NCI-H1105 (cell line): ENCODE measurements at regions not wholly inside any gene's neighbourhood (a gene's known extent, or its start where the extent isn't known, plus 50 kb on each side); places are given as distances from the start of the nearest gene placed in this dataset.

Experiments used
- DNase-seq: peaks from one replicate; lab custom pipeline; 2025; lab: John Stamatoyannopoulos, UW

GRCh38 chr7:20021066-20021465, 196.1 kb downstream of the MACC1 start:
- no peak for DNase-seq

DNA sequence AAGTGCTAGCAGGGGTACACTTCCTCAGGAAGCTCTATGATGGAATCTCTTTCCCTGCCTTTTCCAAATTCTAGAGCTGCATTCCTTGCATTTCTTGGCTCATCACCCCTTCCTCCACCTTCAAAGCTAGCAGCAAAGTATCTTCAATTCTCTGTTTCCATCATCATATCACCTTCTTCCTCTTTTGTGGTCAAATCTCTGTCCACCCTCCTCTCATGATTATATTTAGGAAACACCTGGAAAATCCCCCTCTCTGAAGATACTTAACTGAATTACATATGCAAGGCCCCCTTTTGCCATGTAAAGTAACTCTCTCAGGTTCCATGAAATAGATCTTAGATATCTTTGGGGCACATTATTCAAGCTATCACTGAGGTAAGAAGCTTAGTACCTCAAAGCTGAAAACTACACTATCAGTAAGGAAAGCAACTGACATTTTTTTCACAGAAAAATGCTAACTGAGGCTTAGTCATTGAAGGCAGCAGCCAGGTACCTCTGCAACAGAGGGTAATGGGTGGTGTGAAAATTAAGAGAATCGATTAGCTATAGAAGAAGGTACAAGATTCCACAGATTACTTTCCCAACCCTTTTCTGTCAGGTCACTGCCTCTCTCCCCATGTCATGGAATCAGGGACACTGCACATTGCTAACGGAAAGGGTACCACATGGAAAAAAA, 197.3 kb downstream of the MACC1 start:
- DNase-seq, result no peak

DNA sequence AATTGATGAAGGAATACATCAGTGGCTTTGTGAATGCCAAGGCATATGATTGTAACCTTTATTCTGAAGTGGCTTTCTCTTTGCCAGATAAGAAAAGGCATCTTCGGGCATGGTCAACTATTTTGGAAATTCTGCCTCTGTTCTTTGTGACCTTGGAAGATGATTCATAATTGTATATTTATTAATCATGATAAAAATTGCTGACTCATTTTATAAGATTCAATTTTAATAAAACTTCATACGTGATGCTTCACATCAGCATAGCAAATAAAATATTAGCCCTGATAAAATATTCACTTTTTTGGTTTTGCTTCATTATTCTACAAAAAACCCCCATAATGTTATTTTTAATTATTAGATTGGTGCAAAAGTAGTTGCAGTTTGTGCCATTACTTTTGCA, 200.5 kb downstream of the MACC1 start:
- DNase-seq, result no peak

- DNase-seq, result no peak
Measured at GRCh38 chr7:20013536-20013935, 203.6 kb downstream of the MACC1 start.

DNA sequence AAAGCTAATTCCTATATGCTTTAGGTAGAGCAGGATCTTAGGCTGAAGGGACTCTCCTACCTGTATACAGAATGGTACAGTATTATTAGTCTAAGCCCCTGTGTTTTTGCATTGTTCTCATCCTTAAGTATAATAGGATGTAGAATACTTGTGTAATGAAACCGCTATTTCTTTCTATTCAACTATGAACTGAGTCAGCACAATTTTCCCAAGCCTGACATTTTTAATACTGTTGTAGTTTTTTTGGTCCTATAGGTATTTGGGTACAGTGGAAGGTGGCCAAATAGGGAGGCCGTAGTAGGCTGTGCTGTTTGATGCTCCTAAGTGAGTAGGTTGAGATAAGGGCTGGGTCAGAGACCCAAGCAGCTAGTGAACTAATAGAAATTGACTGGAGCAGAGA, 205.1 kb downstream of the MACC1 start:
- DNase-seq, result no peak

GRCh38 chr7:20010877-20011276, 206.3 kb downstream of the MACC1 start:
- no peak for DNase-seq

- DNase-seq, result no peak
Measured at GRCh38 chr7:20007510-20007909, 209.7 kb downstream of the MACC1 start.

DNA sequence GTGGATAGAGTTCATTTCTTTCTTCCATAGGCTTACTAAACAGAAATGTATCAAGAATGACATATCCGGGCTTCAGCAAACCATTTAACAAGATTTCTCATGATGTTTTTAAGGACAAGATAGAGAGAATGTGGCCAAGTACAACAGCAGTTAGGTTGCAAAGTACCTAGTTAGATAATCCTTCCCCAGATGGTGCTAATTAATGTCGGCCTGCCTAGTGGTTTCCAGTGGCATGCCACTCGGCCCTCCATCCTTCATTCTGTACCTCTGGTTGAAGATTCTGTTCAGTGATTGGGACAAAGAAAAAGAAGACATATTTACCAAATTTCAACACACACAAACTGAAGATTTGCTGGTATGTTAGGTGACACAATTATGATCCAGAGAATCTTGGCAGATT, 212.1 kb downstream of the MACC1 start:
- DNase-seq, result no peak

- DNase-seq, result no peak
Measured at GRCh38 chr7:19999681-20000080, 217.5 kb downstream of the MACC1 start.

DNA sequence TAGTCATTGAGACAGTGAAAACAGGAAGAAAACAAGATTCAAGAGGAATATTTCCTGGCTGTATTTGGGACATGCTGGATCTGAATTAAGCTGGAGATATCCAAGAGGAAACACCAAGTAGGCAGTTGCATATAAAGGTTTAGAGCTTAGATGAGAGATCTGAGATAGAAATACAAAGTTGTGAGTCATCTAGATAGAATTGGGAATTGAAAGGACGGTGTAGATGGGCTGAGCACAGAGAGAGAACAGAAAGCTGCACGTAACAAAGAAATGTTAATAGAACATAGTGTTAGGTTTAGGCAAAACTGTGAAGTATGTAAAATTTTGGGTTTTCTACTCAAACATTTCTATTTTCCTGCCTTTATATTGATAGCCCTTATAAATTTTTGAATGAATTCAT, 218.5 kb upstream of the TMEM196 start:
- DNase-seq, result no peak

DNA sequence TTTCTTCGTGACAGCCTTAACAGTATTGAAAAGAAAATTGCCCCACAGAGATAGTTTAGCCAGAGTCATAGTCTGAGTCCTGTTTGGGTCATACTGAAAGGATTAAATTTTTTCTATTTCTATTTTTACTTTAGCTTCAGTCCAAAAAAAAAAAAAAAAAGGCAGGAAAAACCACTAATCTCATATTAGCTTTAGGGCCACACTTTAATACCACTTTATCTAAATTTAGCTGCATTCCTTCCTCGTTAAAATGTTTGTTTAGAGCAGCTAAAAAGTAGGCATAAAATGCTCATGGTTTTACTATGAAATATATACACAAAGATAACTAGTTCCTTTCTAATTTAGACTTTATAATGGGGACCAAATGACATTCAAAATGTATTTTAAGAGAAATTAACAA, 216.5 kb upstream of the TMEM196 start:
- DNase-seq, result no peak

DNA sequence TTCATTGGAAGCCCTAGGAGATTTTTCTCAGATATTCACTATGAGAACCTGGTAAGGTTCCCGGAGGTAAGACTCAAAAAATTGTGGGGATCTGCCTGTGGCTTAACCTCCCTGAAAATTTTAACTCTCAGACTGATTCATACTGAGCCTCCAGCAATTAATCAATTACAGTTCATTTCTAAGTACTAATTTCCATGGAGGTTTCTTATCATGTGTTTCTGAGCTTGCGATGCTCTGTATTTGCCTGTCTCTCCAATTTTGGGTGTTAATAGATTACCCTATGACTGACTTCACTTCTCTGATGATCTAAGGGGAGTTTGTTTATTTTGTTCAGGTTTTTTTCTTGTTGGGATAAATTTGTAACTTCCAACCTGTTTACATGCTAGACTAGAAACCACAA, 215.4 kb upstream of the TMEM196 start:
- DNase-seq, result no peak

GRCh38 chr7:19984231-19984632, 210.8 kb upstream of the TMEM196 start:
- DNase-seq, result no peak

DNA sequence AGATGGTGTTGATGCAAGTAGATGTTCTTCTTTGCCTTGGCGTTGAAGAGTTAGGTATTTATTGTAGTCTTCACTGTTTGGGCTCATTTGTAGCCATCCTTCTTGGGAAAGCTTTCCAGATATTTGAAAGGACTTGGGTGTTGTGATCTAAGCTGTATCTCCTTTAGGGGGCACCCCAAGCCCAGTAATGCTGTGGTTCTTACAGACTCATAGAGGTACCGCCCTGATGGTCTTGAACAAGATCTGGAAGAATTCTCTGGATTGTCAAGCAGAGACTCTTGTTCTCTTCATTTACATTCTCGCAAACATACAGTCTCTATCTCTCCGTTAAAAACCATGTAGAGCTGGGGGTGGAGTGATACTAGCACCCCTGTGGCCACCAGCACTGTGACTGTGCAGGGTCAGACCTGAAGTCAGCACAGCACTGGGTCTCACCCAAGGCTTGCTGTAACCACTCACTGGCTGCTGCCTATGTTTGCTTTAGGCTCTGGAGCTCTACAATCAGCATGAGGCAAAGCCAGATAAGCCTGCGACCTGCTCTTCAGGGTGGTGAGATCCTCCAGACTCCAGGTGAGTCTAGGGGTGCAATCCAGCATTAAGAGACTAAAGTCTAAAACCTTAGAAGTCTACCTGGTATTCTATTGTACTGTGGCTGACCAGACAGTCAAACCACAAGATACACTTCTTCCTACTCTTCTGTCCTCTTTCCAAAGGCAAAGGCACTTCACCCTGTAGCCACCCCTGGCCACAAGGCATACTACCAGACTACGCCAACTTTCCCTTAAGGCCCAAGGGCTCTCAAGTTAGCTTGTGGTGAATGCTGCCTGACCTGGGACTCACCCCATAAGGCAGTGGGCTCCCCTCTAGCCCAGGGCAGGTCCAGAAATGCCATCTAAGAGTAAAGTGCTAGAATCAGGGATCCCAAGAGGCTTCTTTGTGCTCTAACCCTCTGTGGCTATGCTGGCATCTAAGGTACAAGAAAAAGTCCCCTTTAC, 209.7 kb upstream of the TMEM196 start:
- no peak for DNase-seq

GRCh38 chr7:19973581-19973980, 200.2 kb upstream of the TMEM196 start:
- no peak for DNase-seq

- DNase-seq, result no peak
Measured at GRCh38 chr7:19972876-19973275, 199.5 kb upstream of the TMEM196 start.

DNA sequence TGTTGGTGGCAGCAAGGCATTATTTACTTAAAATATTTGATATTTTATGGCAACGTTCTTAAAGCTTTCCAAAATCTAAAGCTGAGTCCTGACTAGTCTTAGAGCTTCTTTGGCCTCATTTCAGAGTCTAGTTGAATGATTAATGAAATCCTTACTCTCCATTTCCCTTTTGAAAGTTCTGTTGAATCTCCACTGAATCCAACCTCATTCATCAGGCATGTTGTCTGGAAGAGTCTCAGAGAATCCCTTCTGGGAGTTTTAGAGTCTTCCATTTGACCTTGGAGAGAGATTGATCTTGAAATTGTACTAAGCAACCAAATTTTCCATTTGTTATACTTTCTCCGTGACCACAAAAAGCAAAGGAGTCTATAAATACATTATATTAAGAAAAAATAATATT, 198.5 kb upstream of the TMEM196 start:
- DNase-seq, result no peak

GRCh38 chr7:19970514-19970913, 197.1 kb upstream of the TMEM196 start:
- DNase-seq, result no peak

GRCh38 chr7:19969859-19970493, 196.6 kb upstream of the TMEM196 start:
- no peak for DNase-seq

DNA sequence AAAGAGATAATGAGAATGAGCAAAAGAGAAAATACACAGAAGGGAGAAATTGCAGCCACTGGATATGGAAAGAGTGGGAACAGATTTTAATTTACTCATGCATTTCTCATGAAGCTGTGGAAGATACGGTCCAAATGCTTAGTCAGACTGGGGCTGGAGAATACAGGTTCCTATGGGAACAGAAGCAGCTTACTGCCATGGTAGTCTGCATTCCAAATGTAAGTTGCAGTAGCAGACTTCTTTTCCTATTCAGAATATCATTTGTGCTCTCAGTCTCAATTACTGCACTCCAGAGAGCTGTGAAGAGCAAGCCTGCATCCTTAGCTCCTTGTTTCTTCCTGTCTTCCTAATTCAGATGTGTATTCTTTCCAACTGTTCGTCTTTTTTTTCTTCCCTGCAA, 190.8 kb upstream of the TMEM196 start:
- no peak for DNase-seq

DNA sequence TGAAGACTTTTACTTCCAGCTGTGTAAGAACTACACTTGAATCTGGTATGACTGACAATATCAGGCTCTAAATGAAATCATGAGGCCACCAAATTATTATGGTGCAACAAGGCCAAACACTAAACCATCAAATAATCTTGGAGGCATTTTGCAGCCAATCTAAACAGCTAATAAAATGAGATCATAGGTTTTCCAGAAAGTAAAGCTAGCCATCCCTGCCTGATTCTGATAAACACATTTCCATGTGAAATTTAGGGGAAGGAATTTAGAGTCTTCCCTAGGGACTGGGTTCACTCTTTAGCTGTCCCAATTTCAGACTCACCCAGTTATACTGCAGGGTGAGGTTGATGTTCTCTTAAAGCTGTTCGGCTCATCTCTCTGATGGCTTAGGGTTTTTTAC, 190.3 kb upstream of the TMEM196 start:
- DNase-seq, result no peak

GRCh38 chr7:19958309-19958896, 185.0 kb upstream of the TMEM196 start:
- no peak for DNase-seq

- DNase-seq, result no peak
Measured at GRCh38 chr7:19957664-19958063, 184.2 kb upstream of the TMEM196 start.
